HG03520 (cell line): ENCODE measurements at regions not wholly inside any gene's neighbourhood (a gene's known extent, or its start where the extent isn't known, plus 50 kb on each side); places are given as distances from the start of the nearest gene placed in this dataset.
"Not testable (repeated sequence)": the region's sequence is repeated elsewhere in the genome, so short reads cannot be mapped to it uniquely, and the experiment has no call there.

Source experiments
- ATAC-seq: cut with Tn5 transposase; IDR thresholded peaks from one replicate; pipeline ENCODE4 v1.9.1; 2021; ENCODE audit warnings: mild to moderate bottlenecking, moderate library complexity; ENCODE audit not compliant: unreplicated experiment

DNA sequence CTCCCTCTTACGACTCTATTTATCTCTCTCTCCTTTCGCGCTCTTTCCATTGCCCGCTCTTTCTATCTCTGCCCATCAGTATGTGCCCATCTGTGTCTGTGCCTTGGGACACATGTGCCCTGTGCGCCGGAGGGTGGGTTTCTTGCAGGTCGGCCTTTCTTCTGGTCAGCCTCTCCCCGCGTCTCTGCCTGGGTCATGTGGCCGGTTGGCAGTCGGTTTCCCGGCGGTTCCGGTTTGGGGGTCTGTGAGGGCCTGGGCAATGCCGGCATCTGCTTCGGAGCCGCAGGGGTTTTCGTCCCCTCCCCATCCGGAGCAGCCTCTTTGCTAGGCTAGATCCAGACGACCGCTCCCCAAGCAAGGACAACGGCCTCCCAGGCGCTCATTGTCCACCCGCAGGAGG is 1426.0 kb upstream of the PCDH10 start:
- ATAC-seq, result not testable (repeated sequence)

DNA sequence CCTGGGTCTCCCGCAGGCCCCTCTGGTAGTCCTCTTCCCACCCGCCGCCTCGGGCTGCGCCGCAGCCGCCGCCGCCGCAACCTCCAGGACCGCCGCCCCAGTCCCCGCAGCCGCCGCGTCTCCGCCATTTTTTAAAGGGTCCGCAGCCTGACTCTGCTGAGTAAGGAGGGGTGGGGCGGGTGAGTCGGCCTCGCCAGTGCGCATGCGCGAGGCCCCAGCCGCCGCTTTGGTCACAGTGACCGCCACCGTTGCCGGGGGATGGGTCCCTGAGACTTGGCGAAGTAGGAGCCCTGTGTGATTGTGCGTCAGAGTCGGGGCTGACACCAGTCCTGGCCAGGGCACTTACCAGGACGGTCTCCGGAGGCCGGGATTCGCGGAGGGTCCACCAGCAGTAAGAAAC is 1424.2 kb upstream of the PCDH10 start:
- ATAC-seq, result not testable (repeated sequence)

DNA sequence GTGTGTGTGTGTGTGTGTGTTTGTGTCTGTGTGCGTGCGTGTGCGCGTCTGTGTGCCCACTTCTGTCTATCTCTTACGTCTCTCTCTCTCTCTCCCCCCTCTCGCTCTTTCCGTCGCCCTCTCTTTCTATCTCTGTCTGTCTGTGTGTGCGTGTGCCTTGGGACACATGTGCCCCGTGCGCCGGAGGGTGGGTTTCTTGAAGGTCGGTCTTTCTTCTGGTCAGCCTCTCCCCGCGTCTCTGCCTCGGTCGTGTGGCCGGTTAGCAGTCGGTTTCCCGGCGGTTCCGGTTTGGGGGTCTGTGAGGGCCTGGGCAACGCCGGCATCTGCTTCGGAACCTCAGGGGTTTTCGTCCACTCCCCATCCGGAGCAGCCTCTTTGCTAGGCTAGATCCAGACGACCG is 1423.6 kb upstream of the PCDH10 start:
- not testable (repeated sequence) for ATAC-seq

DNA sequence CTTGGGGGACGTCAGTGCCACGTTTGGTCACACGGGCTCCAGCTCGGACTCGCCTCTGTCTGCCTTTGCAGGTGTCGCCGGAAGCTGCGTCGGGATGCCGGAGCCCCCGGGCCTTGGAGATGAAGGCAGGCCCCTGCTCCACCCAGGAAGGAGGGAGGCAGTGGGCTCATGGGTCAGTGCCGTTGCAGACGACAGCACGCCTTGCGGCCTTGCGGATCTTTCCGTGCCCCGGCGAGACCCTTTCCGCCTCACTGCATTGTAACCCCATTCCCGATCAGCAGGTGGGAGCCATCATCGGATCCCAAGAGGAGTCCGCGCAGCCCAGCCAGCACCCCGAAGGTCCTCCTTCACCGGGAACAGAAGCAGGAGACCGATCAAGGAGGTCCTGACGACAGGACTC is 1422.2 kb upstream of the PCDH10 start:
- not testable (repeated sequence) for ATAC-seq

DNA sequence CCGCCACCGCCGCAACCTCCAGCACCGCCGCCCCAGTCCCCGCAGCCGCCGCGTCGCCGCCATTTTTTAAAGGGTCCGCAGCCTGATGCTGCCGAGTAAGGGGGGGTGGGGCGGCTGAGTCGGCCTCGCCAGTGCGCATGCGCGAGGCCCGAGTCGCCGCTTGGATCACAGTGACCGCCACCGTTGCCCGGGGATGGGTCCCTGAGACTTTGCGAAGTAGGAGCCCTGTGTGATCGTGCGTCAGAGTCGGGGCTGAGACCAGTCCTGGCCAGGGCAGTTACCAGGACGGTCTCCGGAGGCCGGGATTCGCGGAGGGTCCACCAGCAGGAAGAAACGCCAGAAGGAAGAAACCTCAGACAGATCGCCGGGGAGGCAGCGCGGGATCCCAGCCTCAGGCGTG is 1421.7 kb upstream of the PCDH10 start:
- not testable (repeated sequence) for ATAC-seq

DNA sequence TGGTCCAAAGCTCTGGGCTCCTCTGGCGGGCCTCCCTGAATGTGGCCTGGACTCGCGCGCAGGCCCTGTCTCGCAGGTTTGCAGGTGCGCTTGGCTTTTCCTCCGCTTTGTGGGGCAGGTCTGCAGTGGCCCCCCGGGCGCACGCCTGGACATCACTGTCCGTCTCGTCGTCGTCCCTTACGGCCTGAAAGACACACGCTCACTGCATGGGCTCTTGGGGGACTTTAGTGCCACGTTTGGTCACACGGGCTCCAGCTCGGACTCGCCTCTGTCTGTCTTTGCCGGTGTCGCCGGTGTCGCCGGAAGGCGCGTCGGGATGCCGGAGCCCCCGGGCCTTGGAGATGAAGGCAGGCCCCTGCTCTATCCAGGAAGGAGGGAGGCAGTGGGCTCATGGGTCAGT is 1419.9 kb upstream of the PCDH10 start:
- not testable (repeated sequence) for ATAC-seq

DNA sequence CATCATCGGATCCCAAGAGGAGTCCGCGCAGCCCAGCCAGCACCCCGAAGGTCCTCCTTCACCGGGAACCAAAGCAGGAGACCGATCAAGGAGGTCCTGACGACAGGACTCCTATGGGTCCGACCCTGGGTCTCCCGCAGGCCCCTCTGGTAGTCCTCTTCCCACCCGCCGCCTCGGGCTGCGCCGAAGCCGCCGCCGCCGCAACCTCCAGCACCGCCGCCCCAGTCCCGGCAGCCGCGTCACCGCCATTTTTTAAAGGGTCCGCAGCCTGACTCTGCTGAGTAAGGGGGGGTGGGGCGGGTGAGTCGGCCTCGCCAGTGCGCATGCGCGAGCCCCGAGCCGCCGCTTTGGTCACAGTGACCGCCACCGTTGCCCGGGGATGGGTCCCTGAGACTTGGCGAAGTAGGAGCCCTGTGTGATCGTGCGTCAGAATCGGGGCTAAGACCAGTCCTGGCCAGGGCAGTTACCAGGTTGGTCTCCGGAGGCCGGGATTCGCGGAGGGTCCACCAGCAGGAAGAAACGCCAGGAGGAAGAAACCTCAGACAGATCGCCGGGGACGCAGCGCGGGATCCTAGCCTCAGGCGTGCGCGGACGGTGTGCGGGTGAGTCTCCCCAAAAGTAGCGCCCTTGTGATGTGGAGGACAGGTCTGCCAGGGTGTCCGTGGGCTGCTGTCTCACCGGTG is 1419.2 kb upstream of the PCDH10 start:
- not testable (repeated sequence) for ATAC-seq

DNA sequence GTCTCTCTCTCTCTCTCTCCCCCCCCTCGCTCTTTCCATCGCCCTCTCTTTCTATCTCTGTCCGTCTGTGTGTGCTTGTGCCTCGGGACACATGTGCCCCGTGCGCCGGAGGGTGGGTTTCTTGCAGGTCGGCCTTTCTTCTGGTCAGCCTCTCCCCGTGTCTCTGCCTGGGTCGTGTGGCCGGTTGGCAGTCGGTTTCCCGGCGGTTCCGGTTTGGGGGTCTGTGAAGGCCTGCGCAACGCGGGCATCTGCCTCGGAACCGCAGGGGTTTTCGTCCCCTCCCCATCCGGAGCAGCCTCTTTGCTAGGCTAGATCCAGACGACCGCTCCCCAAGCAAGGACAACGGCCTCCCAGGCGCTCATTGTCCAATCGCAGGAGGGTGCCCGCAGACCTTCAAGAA is 1418.5 kb upstream of the PCDH10 start:
- not testable (repeated sequence) for ATAC-seq

DNA sequence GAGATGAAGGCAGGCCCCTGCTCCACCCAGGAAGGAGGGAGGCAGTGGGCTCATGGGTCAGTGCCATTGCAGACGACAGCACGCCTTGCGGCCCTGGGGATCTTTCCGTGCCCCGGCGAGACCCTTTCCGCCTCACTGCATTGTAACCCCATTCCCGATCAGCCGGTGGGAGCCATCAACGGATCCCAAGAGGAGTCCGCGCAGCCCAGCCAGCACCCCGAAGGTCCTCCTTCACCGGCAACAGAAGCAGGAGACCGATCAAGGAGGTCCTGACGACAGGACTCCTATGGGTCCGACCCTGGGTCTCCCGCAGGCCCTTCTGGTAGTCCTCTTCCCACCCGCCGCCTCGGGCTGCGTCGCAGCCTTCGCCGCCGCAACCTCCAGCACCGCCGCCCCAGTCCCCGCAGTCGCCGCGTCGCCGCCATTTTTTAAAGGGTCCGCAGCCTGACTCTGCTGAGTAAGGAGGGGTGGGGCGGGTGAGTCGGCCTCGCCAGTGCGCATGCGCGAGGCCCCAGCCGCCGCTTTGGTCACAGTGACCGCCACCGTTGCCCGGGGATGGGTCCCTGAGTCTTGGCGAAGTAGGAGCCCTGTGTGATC is 1417.0 kb upstream of the PCDH10 start:
- not testable (repeated sequence) for ATAC-seq

DNA sequence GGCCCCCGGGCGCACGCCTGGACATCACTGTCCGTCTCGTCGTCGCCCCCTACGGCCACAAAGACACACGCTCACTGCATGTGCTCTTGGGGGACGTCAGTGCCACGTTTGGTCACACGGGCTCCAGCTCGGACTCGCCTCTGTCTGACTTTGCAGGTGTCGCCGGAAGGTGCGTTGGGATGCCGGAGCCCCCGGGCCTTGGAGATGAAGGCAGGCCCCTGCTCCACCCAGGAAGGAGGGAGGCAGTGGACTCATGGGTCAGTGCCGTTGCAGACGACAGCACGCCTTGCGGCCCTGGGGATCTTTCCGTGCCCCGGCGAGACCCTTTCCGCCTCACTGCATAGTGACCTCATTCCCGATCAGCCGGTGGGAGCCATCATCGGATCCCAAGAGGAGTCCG is 1414.8 kb upstream of the PCDH10 start:
- ATAC-seq, result not testable (repeated sequence)

DNA sequence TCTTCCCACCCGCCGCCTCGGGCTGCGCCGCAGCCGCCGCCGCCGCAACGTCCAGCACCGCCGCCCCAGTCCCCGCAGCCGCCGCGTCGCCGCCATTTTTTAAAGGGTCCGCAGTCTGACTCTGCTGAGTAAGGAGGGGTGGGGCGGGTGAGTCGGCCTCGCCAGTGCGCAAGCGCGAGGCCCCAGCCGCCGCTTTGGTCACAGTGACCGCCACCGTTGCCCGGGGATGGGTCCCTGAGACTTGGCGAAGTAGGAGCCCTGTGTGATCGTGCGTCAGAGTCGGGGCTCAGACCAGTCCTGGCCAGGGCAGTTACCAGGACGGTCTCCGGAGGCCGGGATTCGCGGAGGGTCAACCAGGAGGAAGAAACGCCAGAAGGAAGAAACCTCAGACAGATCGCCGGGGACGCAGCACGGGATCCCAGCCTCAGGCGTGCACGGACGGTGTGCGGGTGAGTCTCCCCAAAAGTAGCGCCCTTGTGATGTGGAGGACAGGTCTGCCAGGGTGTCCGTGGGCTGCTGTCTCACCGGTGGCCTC is 1414.2 kb upstream of the PCDH10 start:
- ATAC-seq, result not testable (repeated sequence)

DNA sequence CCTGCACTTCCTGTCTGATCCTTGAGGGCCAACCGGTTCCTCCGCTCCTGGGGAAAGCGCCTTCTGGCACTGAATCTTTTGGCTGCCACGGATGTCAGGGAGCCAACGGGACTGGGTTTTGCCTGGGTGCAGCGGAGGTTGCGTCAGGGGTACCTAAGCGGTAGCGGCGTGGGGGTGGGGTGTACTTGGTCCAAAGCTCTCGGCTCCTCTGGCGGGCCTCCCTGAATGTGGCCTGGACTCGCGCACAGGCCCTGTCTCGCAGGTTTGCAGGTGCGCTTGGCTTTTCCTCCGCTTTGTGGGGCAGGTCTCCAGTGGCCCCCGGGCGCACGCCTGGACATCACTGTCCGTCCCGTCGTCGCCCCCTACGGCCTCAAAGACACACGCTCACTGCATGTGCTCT is 1410.1 kb upstream of the PCDH10 start:
- not testable (repeated sequence) for ATAC-seq

DNA sequence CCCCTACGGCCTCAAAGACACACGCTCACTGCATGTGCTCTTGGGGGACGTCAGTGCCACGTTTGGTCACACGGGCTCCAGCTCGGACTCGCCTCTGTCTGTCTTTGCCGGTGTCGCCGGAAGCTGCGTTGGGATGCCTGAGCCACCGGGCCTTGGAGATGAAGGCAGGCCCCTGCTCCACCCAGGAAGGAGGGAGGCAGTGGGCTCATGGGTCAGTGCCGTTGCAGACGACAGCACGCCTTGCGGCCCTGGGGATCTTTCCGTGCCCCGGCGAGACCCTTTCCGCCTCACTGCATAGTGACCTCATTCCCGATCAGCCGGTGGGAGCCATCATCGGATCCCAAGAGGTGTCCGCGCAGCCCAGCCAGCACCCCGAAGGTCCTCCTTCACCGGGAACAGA is 1407.3 kb upstream of the PCDH10 start:
- not testable (repeated sequence) for ATAC-seq

DNA sequence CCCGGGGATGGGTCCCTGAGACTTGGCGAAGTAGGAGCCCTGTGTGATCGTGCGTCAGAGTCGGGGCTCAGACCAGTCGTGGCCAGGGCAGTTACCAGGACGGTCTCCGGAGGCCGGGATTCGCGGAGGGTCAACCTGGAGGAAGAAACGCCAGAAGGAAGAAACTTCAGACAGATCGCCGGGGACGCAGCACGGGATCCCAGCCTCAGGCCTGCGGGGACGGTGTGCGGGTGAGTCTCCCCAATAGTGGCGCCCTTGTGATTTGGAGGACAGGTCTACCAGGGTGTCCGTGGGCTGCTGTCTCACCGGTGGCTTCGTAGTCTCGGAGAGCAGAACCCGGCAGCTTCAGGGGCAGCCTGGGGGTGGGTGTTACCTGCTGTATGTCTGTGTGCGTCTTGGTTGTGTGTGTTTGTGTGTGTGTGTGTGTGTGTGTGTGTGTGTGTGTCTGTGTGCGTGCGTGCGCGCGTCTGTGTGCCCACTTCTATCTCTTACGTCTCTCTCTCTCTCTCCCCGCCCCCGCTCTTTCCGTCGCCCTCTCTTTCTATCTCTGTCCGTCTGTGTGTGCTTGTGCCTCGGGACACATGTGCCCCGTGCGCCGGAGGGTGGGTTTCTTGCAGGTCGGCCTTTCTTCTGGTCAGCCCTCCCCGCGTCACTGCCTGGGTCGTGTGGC is 1406.4 kb upstream of the PCDH10 start:
- not testable (repeated sequence) for ATAC-seq

DNA sequence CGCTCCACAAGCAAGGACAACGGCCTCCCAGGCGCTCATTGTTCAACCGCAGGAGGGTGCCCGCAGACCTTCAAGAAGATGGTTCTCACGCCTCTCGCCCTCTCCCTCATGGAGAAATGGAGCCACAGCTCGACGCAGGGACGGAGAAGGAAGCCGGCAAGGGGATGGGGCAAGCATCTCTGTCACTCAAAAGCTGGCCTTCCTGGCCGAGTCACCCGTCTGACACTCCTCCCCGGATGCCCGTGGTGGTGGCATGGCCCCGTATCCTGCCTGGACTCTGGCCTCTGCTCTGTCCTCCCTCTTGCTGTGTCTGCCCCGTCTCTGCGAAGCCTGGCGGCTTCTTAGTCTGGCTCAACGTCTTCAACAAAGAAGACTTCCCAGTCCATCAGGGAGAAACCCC is 1405.7 kb upstream of the PCDH10 start:
- ATAC-seq, result not testable (repeated sequence)

DNA sequence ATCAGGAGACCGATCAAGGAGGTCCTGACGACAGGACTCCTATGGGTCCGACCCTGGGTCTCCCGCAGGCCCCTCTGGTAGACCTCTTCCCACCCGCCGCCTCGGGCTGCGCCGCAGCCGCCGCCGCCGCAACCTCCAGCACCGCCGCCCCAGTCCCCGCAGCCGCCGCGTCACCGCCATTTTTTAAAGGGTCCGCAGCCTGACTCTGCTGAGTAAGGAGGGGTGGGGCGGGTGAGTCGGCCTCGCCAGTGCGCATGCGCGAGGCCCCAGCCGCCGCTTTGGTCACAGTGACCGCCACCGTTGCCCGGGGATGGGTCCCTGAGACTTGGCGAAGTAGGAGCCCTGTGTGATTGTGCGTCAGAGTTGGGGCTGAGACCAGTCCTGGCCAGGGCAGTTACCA is 1401.9 kb upstream of the PCDH10 start:
- ATAC-seq, result not testable (repeated sequence)

DNA sequence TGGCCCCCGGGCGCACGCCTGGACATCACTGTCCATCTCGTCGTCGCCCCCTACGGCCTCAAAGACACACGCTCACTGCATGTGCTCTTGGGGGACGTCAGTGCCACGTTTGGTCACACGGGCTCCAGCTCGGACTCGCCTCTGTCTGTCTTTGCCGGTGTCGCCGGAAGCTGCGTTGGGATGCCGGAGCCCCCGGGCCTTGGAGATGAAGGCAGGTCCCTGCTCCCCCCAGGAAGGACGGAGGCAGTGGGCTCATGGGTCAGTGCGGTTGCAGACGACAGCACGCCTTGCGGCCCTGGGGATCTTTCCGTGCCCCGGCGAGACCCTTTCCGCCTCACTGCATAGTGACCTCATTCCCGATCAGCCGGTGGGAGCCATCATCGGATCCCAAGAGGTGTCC is 1399.9 kb upstream of the PCDH10 start:
- ATAC-seq, result not testable (repeated sequence)

DNA sequence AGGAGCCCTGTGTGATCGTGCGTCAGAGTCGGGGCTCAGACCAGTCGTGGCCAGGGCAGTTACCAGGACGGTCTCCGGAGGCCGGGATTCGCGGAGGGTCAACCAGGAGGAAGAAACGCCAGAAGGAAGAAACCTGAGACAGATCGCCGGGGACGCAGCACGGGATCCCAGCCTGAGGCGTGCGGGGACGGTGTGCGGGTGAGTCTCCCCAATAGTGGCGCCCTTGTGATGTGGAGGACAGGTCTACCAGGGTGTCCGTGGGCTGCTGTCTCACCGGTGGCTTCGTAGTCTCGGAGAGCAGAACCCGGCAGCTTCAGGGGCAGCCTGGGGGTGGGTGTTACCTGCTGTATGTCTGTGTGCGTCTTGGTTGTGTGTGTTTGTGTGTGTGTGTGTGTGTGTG is 1399.1 kb upstream of the PCDH10 start:
- ATAC-seq, result not testable (repeated sequence)

DNA sequence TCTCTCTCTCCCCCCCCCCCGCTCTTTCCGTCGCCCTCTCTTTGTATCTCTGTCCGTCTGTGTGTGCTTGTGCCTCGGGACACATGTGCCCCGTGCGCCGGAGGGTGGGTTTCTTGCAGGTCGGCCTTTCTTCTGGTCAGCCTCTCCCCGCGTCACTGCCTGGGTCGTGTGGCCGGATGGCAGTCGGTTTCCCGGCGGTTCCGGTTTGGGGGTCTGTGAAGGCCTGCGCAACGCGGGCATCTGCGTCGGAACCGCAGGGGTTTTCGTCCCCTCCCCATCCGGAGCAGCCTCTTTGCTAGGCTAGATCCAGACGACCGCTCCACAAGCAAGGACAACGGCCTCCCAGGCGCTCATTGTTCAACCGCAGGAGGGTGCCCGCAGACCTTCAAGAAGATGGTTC is 1398.6 kb upstream of the PCDH10 start:
- ATAC-seq, result not testable (repeated sequence)

DNA sequence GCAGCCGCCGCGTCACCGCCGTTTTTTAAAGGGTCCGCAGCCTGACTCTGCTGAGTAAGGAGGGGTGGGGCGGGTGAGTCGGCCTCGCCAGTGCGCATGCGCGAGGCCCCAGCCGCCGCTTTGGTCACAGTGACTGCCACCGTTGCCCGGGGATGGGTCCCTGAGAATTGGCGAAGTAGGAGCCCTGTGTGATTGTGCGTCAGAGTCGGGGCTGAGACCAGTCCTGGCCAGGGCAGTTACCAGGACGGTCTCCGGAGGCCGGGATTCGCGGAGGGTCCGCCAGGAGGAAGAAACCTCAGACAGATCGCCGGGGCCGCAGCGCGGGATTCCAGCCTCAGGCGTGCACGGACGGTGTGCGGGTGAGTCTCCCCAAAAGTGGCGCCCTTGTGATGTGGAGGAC is 1386.9 kb upstream of the PCDH10 start:
- not testable (repeated sequence) for ATAC-seq

DNA sequence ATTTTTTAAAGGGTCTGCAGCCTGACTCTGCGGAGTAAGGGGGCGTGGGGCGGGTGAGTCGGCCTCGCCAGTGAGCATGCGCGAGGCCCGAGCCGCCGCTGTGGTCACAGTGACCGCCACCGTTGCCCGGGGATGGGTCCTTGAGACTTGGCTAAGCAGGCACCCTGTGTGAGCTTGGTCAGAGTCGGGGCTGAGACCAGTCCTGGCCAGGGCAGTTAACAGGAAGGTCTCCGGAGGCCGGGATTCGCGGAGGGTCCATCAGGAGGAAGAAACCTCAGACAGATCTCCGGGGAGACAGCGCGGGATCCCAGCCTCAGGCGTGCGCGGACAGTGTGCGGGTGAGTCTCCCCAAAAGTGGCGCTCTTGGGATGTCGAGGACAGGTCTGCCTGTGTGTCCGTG is 1384.4 kb upstream of the PCDH10 start:
- no peak for ATAC-seq

DNA sequence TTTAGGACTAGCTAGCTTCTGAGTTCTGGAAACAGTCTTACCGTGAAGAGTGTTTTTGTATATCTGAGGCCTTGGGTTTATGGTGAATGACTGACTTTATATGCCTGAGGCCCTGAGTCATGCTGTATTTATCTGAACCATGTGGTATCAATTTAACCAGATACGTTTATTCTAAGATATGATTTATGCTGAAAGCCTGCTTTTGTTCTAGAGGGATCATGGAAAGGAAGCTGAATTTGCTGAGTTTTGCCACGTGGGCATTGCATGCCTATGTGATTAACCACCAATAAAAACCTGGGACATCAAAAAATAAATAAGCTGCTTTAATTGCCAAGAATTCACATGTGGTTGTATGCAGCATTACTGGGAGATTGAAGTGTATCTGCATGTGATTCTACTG is 1374.7 kb upstream of the PCDH10 start:
- ATAC-seq, result not testable (repeated sequence)
